GM18505 (cell line): ENCODE measurements at regions not wholly inside any gene's neighbourhood (a gene's known extent, or its start where the extent isn't known, plus 50 kb on each side); places are given as distances from the start of the nearest gene placed in this dataset.

ENCODE experiments used
- ATAC-seq: cut with Tn5 transposase; IDR thresholded peaks from one replicate; pipeline ENCODE4 v1.9.1; 2021; ENCODE audit not compliant: unreplicated experiment
- POLR2A ChIP-seq: IDR thresholded peaks from 4 replicates; pipeline ENCODE4 v1.6.1; 2011; ENCODE audit warnings: borderline replicate concordance; ENCODE audit not compliant: insufficient read depth, insufficient read length; ENCODE audit errors: extremely low read depth

GRCh38 chr4:59126159-59126558 lies 2016.0 kb upstream of the IGFBP7 start:
- TF ChIP-seq POLR2A, result no peak
- ATAC-seq, result no peak

GRCh38 chr4:59127006-59127405 lies 2016.8 kb upstream of the IGFBP7 start:
- no peak for ATAC-seq
- no peak for TF ChIP-seq POLR2A

GRCh38 chr4:59127743-59128142 lies 2017.6 kb upstream of the IGFBP7 start:
- TF ChIP-seq POLR2A, result no peak
- ATAC-seq, result no peak

GRCh38 chr4:59135248-59135985 lies 2025.2 kb upstream of the IGFBP7 start:
- no peak for ATAC-seq
- no peak for TF ChIP-seq POLR2A

GRCh38 chr4:59161249-59161648 lies 2038.9 kb upstream of the ADGRL3 start:
- TF ChIP-seq POLR2A, result no peak
- ATAC-seq, result no peak

GRCh38 chr4:59175617-59176016 lies 2024.5 kb upstream of the ADGRL3 start:
- no peak for TF ChIP-seq POLR2A
- no peak for ATAC-seq

GRCh38 chr4:59179372-59179771 lies 2020.8 kb upstream of the ADGRL3 start:
- ATAC-seq, result no peak
- TF ChIP-seq POLR2A, result no peak

- TF ChIP-seq POLR2A, result no peak
- no peak for ATAC-seq
Observed at GRCh38 chr4:59180161-59180560, 2020.0 kb upstream of the ADGRL3 start.

- no peak for ATAC-seq
- TF ChIP-seq POLR2A, result no peak
Observed at GRCh38 chr4:59180969-59181368, 2019.2 kb upstream of the ADGRL3 start.

- ATAC-seq, result no peak
- no peak for TF ChIP-seq POLR2A
Observed at GRCh38 chr4:59195839-59196238, 2004.3 kb upstream of the ADGRL3 start.

- no peak for TF ChIP-seq POLR2A
- ATAC-seq, result no peak
Observed at GRCh38 chr4:59200992-59201391, 1999.1 kb upstream of the ADGRL3 start.

GRCh38 chr4:59217910-59218631 lies 1982.1 kb upstream of the ADGRL3 start:
- TF ChIP-seq POLR2A, result no peak
- no peak for ATAC-seq

- no peak for ATAC-seq
- TF ChIP-seq POLR2A, result no peak
Observed at GRCh38 chr4:59222221-59222620, 1977.9 kb upstream of the ADGRL3 start.

- no peak for TF ChIP-seq POLR2A
- ATAC-seq, result no peak
Observed at GRCh38 chr4:59223292-59223941, 1976.7 kb upstream of the ADGRL3 start.

GRCh38 chr4:59238212-59238611 lies 1961.9 kb upstream of the ADGRL3 start:
- ATAC-seq, result no peak
- no peak for TF ChIP-seq POLR2A

GRCh38 chr4:59240011-59240410 lies 1960.1 kb upstream of the ADGRL3 start:
- no peak for TF ChIP-seq POLR2A
- no peak for ATAC-seq
